ENCODE measurements at regions not wholly inside any gene's neighbourhood (a gene's known extent, or its start where the extent isn't known, plus 50 kb on each side); places are given as distances from the start of the nearest gene placed in this dataset.

DNA sequence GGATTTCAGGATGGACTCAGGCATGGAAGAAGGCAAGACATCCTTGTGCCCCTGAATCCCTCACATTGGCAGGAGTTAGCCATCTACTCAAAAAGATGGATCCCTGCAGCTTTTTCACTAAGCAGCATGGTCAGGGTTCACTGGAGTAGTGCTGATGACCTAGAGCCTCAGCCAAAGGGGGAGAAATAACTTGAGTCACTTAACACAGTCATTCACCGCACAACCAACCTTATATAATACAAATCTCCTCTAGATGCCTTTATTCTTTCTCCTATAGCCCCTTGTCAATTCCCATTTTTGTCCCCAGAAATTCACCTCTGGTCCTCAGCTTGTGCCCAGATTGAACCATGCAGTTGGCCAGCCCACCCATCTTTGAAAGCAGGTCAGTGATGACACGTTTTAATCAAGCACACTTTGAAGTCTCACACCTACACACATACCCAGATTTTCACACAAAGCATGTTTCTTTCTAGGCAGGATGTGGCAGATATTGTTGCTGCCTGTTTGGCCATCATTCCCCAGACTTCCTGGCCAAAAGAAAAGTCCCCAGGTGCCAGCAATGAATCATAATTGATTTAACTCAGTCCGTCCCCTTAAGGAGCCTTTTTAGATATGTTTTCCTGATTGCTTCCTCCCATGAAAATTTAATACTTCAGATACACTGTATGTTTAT, 84.2 kb downstream of the LBH start:
- intact Hi-C loops (cut with micrococcal nuclease) = no loop called here
- H3K27me3 ChIP-seq (ENCODE audit: low read depth) = no peaks in the 10 kb centered on the region
- no peak overlapping the region for H3K27ac ChIP-seq (replicated peaks)
- H3K4me3 ChIP-seq = no peak overlapping the region
- no peak for DNase-seq
- TF ChIP-seq, protein P1, sequence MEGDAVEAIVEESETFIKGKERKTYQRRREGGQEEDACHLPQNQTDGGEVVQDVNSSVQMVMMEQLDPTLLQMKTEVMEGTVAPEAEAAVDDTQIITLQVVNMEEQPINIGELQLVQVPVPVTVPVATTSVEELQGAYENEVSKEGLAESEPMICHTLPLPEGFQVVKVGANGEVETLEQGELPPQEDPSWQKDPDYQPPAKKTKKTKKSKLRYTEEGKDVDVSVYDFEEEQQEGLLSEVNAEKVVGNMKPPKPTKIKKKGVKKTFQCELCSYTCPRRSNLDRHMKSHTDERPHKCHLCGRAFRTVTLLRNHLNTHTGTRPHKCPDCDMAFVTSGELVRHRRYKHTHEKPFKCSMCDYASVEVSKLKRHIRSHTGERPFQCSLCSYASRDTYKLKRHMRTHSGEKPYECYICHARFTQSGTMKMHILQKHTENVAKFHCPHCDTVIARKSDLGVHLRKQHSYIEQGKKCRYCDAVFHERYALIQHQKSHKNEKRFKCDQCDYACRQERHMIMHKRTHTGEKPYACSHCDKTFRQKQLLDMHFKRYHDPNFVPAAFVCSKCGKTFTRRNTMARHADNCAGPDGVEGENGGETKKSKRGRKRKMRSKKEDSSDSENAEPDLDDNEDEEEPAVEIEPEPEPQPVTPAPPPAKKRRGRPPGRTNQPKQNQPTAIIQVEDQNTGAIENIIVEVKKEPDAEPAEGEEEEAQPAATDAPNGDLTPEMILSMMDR (IDR thresholded peaks at IDR 0.05; ENCODE audit: borderline replicate concordance) = no peak
- H3K9me3 ChIP-seq (replicated peaks) = peaks cover 4% of the 10 kb centered on the region
- no peaks in the 10 kb centered on the region for H3K4me1 ChIP-seq
- H3K36me3 ChIP-seq = no peaks in the 10 kb centered on the region

DNA sequence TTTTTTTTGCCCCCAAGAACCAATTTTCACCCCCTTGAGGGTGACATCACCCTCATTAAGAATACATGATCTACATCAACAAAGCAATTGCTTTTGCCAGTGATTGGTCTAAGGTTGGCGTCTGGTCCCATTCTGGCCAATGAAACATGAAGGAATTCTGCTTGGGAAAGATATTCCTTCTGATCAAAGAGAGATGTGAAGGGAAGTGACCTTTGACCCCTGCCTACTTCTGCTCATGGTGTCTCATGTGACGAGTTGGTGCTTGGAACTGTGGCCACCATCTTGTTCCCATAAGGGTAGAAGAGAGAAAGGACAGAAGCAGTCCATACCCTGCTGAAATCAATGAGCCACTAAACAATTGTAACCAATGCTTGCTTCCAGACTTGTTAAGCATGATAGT, 85.1 kb downstream of the LBH start:
- H3K27me3 ChIP-seq (ENCODE audit: low read depth) = no peaks in the 10 kb centered on the region

DNA sequence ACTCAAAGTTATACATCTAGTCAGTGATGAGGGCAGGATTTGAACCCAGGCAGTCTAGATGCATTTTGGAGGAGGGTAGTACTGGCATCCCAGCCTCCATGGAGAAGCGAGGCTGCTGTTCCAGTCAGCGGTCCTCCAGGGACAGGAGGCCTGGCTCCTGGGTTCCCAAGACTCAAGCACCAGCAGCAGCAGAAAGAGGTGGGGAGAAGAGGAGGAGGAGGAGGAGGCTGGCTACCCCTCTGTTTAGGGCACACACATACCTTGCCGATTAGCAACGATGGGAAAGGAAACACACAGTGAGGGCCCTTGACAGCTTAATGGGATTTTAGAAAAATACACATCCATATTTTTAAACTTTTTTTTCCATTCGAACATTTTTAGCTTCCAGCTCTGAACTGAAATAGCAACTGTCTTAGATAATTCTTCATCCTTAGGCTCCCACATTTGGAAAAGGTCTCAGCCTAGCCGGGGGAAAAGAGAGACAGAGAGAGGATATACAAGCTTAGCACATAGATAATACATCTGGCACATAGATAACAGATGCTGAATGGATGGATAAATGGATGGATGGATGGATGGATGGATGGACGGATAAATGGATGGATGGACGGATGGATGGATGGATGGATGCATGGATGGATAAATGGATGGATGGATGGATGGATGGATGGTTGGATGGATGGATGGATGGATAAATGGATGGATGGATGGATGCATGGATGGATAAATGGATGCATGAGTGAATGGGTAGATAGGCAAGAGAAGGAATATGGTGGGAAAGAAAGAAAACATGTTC, 87.9 kb downstream of the LBH start:
- Histone ChIP-seq H3K4me3 (no peak overlapping the region), H3K36me3 (no peaks in the 10 kb centered on the region), H3K27me3 (ENCODE audit: low read depth) (no peaks in the 10 kb centered on the region), H3K9me3 (replicated peaks) (peaks cover 4% of the 10 kb centered on the region), H3K4me1 (no peaks in the 10 kb centered on the region), H3K27ac (replicated peaks) (no peak overlapping the region)
- intact Hi-C loops (cut with micrococcal nuclease) = no loop called here
- TF ChIP-seq, protein P1 (IDR thresholded peaks at IDR 0.05; ENCODE audit: borderline replicate concordance) = no peak
- DNase-seq = no peak

More for the DNA sequence above, 85.1 kb downstream of the LBH start:
- Histone ChIP-seq H3K27ac (replicated peaks) (no peak overlapping the region), H3K4me1 (no peaks in the 10 kb centered on the region), H3K9me3 (replicated peaks) (peaks cover 4% of the 10 kb centered on the region), H3K36me3 (no peaks in the 10 kb centered on the region), H3K4me3 (no peak overlapping the region)
- no peak for DNase-seq
- TF ChIP-seq, protein P1 (IDR thresholded peaks at IDR 0.05; ENCODE audit: borderline replicate concordance) = no peak
- intact Hi-C loops (cut with micrococcal nuclease) = no loop called here

DNA sequence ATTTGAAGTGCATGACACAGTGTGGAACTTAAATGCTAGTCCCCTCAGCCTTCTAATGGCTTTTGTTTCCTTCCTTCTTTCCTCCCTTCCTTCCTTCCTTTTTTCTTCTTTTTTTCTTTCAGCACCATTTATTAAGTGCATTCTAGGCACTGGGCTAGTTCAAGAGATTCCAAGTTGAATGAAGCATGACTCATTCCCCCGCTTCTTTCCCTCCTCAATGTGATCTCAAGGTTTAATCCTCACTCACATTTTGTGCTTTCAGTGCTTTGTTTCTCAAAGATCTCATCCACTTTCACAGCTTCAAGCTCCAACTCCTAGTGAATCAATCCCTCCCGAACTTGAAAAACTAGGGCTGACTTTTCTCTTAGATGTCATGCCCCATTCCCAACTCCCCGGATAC, 90.1 kb downstream of the LBH start:
- no peak overlapping the region for H3K27ac ChIP-seq (replicated peaks)
- H3K4me1 ChIP-seq = no peaks in the 10 kb centered on the region
- no peaks in the 10 kb centered on the region for H3K36me3 ChIP-seq
- no peak for DNase-seq
- no peak overlapping the region for H3K4me3 ChIP-seq
- intact Hi-C loops (cut with micrococcal nuclease) = no loop called here
- H3K27me3 ChIP-seq (ENCODE audit: low read depth) = no peaks in the 10 kb centered on the region
- TF ChIP-seq, protein P1 (IDR thresholded peaks at IDR 0.05; ENCODE audit: borderline replicate concordance) = no peak
- no peaks in the 10 kb centered on the region for H3K9me3 ChIP-seq (replicated peaks)

DNA sequence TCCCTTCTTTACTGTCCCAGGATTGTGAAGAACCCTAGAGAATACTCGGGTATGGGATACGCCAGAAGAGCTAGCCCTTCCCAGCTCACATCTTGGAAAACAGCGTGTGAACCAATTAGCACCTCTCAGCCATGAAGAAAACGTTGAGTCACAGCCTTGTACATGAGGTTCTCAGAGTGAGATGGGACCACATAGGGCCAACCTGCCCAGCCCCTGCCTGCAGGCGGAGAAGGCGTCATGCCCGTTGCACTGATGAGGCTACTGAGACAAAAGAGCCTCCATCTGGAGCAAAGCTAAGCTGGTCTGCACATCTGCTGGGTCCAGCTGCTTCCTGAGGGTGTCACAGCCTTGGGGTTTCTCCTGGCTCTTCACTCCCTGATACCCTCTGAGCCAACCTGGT, 92.2 kb downstream of the LBH start:
- Histone ChIP-seq H3K27me3 (ENCODE audit: low read depth) (no peaks in the 10 kb centered on the region), H3K27ac (replicated peaks) (no peak overlapping the region), H3K4me1 (no peaks in the 10 kb centered on the region), H3K9me3 (replicated peaks) (no peaks in the 10 kb centered on the region), H3K4me3 (no peak overlapping the region), H3K36me3 (no peaks in the 10 kb centered on the region)
- intact Hi-C loops (cut with micrococcal nuclease) = no loop called here
- TF ChIP-seq, protein P1 (IDR thresholded peaks at IDR 0.05; ENCODE audit: borderline replicate concordance) = no peak
- DNase-seq = no peak

Measured in left ventricle myocardium inferior (tissue), 1 donor.